Left renal cortex interstitium (tissue), 4 donors: ENCODE measurements at regions not wholly inside any gene's neighbourhood (a gene's known extent, or its start where the extent isn't known, plus 50 kb on each side); places are given as distances from the start of the nearest gene placed in this dataset.
"Not testable (repeated sequence)": the region's sequence is repeated elsewhere in the genome, so short reads cannot be mapped to it uniquely, and the experiment has no call there.

Experiments
- DNase-seq, 4 donors: peaks; one replicate each; pipeline ENCODE4 v3.0.0-alpha.2; 2013; ENCODE audit warnings: low read depth in 4 of 4, low spot score in 2 of 4, missing footprints in 1 of 4

DNA sequence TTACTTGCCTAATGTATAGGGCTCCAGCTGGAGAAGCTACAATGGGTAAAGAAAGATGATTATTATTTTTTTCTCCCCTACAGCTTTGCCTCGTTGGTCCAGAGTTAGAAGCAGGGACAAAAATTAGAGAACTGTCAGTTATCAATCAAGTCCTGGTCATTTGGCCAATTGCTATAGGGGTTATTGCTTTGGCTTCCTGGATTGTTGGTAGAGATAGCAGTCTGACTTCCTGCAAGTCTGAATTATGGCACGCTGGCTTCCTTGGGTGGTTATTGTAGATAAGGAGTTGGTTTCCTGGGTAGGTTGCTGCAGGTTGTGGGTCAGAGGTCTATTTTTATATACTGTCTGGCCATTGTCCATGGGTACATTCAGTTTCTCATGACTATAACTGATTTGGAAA, 84.7 kb upstream of the ELAC2 start:
- no peak for DNase-seq

DNA sequence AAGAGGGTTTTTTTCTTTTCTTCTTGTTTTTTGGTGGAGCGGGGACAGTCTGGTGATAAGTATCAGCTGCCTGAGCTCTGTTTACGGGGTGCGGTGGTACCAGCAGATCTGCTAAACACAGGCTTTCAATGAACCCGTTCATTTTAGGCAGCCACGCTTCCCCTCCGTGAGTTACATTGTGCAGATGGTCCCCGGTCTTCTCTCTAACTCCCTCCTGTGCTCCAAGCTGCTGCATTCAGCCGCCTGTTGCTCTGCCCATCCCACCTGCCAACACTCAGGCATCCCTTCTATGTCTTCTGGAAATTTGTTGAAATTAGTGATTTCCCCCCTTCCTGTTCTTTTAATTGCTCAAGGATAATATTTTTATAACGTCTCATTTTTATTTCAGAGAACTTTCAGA, 82.1 kb upstream of the ELAC2 start:
- no peak for DNase-seq

- no peak for DNase-seq
Observed at GRCh38 chr17:13099089-13099735, 81.4 kb upstream of the ELAC2 start.

DNA sequence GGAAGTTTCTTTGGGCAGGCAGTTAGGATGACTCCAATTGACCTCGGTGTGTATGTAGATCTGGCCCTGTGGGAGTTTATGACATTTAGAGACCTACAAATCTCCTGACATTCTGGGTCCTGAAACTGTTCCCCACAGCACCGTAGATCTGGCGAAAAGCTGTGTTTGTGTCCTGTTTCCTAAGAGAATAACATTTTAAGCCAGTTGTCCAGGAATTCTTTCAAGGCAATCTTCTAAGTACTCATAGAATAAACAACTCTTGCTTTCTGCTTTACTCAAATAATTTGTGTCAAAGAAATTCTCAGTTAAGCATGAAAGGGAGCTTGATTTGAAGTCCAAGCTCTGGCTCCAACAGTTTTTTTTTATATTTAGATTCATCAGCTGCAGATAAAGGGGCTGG, 78.5 kb upstream of the ELAC2 start:
- DNase-seq, result no peak

- DNase-seq, result not testable (repeated sequence)
Observed at GRCh38 chr17:13092010-13092409, 74.2 kb upstream of the ELAC2 start.

GRCh38 chr17:13088666-13089065, 70.8 kb upstream of the ELAC2 start:
- DNase-seq, result no peak

GRCh38 chr17:13087802-13088201, 70.0 kb upstream of the ELAC2 start:
- DNase-seq, result no peak

GRCh38 chr17:13086142-13086769, 68.4 kb upstream of the ELAC2 start:
- no peak for DNase-seq

DNA sequence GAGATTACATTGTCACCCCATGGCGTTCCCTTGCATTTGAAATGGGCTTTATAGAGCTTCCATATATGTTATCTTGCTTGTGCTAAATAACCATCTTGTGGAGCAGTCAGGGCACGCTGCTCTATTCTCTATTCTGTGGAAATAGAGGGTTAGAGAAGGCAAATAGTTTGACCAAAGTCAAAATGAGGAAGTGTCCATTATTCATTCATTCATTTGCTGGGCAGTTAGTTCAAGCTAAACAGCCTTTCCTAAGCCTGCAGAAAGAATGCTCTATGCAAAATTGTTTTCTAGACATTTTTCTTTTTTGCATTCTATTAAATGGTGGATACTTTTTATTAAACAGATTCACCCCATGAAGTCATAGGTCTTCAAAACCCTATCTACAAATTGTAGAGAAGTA, 67.8 kb upstream of the ELAC2 start:
- no peak for DNase-seq

DNA sequence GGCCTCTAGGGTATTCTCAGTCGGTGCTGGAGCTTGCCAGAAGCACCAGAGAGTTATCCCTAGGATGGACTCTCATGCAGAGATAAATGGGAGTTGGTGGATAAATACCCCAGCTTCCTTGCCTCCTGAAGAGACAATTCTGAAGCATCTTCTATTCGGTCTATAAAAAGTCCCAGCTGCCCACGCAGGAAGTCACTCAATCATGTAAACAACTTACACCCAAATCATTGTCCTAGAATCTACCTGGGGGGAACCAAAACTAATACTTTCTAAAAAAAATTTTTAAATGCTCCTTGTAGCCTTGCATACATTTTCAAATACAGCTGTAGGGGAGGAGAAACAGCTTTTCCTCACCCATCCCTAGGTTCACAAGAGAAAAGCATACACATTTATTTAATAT, 66.6 kb upstream of the ELAC2 start:
- no peak for DNase-seq

DNA sequence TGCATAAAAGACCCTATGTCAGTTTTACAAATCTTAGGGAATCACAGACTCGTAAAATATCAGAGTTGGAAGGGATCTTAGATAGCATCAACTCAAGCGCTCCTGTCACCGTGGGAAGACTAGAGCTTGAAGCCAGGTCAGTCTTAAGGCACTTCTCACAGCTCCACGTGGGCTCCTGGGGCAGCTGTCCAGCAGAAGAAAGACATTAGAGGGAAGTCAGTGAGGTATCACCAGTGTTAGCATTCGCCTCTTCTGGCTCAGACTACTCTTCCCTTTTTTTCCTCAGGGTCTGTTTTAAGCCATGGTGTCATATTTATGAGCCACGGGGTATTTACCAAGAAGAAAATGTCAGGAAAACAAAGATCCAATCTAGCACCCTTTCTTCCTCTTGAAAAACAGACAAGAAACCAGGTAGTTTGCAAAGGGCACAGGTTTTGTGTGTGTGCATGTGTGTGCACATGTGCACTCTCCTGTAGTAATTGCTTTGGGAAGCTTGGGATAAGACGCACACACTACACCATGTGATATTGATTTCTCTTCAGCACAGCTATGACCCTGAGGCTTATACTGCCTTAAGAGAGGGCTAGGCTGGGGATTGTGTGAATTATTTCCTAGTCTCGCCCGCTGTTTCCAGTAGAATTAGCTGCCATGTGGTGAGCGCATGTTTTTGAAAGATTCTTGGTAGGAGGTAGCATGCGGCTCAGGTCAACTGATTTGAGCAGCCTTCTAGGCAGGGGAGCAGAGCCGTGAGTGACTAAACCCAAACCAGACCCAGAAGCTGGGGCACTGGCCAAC, 61.0 kb upstream of the ELAC2 start:
- DNase-seq, result no peak

DNA sequence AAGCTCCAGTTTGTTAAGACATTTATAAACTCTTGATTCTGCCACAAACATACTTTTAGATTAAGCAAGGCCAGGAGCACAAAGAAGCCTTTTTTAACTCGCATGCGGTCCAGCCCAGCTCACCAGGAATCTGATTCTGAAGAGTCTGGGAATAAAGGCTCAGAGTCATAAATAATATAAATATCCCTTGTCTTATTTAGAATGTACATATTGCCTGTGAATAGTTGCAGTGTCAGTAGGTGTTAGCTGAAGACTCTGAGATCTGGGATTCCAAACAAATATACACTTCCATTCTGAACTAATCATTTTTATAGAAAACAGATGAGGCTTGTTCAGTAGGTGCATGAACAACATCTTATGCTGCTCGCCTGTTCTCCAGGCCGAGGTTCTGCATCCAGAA, 59.1 kb upstream of the ELAC2 start:
- no peak for DNase-seq

- no peak for DNase-seq
Observed at GRCh38 chr17:13074026-13074425, 56.2 kb upstream of the ELAC2 start.

GRCh38 chr17:13073018-13073417, 55.2 kb upstream of the ELAC2 start:
- DNase-seq, result no peak

DNA sequence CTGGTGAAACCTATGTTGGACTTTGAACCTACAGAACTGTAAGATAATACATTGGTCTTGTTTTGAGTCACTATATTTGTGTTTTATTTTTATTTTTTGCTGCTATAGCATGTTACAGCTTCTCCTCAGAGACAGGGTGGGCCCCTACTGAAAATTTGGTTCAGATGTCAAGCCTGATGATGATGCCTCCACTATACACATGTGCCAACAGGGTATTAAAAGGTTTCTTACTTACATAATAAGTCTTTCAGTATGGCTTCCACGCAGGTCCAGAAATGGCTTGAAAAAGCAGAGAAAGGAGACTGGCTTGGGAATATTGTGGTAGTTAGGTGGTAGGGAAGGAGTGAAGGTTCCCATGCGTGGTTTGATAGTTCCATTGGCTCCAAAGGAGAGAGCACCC, 52.9 kb upstream of the ELAC2 start:
- no peak for DNase-seq

GRCh38 chr17:13067629-13068303, 49.9 kb upstream of the ELAC2 start:
- no peak for DNase-seq
